Fibroblast of skin of back (primary cell): ENCODE measurements at regions not wholly inside any gene's neighbourhood (a gene's known extent, or its start where the extent isn't known, plus 50 kb on each side); places are given as distances from the start of the nearest gene placed in this dataset.
A peak's percentile ranks its signal among the peaks of the same experiment; 100 is the strongest.
"Not testable (repeated sequence)": the region's sequence is repeated elsewhere in the genome, so short reads cannot be mapped to it uniquely, and the experiment has no call there.

ENCODE experiments used
- DNase-seq: peaks from one replicate; pipeline ENCODE4 v3.0.0-alpha.2; 2013

GRCh38 chrX:114272096-114272686 is 311.7 kb upstream of the HTR2C start:
- DNase-seq = no peak

GRCh38 chrX:114270371-114270770 is 313.5 kb upstream of the HTR2C start:
- not testable (repeated sequence) for DNase-seq

GRCh38 chrX:114268643-114269042 is 315.2 kb upstream of the HTR2C start:
- DNase-seq = no peak

DNA sequence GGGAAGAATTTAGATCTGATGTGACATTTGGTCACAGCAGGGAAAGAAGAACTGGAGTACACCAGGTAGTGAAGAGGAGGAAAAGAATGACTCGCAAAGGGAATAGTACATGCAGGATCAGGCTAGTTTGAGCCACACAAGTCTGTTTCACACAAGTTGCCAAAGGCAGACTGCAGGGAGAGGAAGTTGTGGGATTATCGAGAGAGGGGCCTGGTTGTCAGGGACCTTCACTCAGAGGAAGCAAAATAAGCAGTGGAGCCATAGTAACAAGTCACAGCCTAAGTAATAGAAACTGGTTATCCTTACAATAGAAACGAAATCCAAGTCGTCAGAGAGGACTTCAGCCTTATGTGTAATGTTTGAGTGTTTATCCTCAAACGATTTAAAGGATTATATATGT is 316.7 kb upstream of the HTR2C start:
- DNase-seq = no peak

- DNase-seq = no peak
Measured at GRCh38 chrX:114252186-114252585, 331.7 kb upstream of the HTR2C start.

DNA sequence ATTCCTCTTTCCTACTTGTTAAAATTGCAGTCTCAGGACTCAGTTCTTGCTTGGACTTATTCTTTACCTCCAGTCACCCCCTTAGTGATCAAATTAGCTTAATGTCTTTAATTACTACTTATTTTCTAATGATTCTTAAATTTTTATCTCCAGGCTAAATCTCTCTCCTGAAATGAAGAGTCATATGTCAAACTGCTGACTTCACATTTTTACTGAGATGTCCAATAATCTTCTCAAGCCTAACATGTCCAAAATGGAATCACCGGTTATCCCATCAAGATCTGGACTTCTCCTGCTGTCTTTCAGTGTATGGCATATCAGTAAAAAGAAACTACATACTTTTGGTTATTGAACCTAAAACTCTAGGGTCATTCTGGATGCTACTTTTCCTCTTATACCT is 332.3 kb upstream of the HTR2C start:
- DNase-seq = no peak

DNA sequence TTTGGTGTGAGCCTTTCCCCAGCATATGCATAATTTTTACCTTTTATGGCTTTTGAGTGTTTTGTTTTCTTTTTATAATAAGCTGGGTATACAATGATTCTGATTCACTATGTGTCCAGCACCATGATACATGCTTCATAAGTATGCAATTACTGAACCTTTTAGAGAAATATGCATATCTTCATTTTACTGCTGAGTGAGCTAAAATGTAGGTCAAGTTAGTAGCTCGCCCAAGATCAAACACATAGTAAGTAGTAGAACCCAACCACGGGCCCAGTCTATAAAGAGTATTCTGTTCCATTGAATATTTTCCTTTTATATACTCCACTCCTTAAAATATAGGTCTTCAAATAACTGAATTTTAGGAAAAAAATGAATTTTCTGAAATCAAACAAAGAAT is 362.4 kb upstream of the HTR2C start:
- DNase-seq = no peak

GRCh38 chrX:114210879-114211278 is 373.0 kb upstream of the HTR2C start:
- no peak for DNase-seq

GRCh38 chrX:114201622-114202021 is 382.3 kb upstream of the HTR2C start:
- DNase-seq = no peak

GRCh38 chrX:114181195-114181594 is 402.7 kb upstream of the HTR2C start:
- no peak for DNase-seq

DNA sequence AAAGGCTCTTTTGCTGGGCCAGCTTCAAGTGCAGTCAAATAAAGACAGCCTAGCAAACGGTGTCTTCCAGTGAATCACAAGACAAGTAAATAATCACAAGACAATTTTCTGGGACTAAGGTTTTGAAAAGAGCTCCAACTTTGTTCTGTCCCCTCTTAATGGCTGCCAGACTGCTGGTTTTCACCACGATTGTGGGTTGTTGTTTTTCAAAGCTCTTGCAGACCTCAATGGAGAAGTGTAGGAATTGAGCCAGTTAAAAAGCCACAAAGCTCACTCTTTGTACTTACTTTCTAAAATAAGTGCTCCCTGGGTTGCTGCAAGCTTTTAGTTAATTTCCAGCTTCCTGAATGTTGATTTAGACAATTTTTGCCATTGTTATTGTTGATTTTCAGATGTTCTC is 405.8 kb upstream of the HTR2C start:
- no peak for DNase-seq

DNA sequence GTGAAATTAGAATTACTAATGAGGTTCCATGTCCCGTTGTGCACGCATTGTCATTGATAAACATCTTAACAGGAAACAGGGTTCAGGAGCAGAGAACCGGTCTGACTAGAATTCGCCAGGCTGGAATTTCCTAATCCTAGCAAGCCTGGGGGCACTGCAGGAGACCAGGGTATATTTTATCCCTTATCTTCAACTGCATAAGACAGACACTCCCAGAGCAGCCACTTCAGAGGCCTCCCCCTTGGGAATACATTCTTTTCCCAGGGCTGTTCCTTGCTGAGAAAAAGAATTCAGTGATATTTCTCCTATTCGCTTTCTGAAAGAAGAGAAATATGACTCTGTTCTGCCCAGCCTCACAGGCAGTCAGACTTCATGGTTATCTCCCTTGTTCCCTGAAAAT is 416.6 kb upstream of the HTR2C start:
- not testable (repeated sequence) for DNase-seq

DNA sequence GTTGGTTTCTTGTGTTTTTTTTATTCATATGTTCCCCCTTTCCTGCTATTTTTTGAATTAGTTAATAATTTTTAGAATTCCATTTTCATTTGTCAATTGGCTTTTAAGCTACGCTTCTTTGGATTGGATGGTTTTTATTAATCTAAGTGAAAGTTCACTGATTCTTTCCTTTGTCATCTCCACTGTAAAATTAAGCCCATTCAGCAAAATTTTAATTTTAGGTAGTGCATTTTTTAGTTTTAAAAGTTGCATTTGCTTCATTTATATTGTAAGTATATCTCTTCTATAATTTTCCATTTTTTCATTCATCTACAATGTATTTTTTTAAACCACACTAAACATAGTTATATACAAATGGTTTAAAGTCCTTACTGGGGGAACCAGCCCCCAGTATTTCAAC is 417.3 kb upstream of the HTR2C start:
- DNase-seq = no peak

DNA sequence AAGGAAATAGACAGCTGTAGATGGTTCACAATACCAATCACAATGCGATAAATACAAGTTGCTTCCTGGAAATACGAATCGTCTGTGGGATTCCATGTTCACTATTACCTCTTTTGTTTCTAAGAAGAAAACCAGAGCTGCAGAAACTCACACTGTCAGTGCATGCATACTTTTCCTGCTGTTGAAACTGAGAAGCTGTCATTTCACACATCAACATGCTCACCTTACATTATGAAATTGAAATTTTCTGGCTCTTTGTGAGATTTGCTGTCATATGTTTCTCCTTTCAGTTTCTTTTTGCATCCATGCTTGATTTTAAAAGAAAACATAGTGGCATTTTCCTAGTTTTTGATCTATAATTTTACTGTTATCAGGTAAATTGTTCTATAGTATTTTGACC is 418.3 kb upstream of the HTR2C start:
- DNase-seq = no peak

- DNase-seq = no peak
Measured at GRCh38 chrX:114162068-114162735, 421.7 kb upstream of the HTR2C start.

DNA sequence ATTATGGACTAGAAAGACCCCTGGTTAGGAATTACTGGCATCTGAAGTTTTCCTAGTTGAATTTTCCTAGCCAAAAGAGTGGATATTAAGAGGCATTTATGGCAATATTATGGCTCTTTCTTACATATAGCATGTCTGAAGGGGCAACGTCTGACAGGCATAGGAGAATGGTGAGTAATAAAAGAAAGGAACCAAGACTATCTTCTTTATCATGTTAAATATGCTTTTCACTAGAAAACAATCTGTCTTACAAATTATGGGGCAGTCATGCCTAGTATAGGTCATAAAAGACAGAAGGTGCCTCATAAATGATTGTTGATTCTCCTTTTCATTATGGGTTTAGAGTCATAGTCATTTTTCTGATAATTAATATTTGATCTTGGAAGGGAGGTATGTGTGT is 431.1 kb upstream of the HTR2C start:
- DNase-seq = no peak

DNA sequence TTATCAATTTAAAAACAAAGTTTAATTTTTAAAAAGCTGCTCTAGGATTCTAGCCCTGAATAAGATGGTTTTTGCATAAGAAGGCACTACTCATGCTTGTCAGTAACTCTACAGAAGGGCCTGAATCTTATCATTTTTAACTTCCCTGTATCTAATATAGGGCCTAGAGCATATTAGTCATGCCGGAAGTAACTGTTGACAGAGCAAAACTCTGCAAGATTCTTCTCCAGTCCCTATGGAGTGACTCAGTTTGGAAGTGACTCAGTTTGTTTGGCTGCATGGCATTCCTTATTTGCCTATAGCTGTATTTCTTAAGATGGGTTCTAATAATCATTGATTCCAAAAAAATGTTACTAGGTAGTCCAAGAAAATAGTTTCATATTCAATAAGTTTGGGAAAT is 431.8 kb upstream of the HTR2C start:
- DNase-seq = peak; percentile 75

GRCh38 chrX:114134465-114134864 is 449.4 kb upstream of the HTR2C start:
- no peak for DNase-seq

DNA sequence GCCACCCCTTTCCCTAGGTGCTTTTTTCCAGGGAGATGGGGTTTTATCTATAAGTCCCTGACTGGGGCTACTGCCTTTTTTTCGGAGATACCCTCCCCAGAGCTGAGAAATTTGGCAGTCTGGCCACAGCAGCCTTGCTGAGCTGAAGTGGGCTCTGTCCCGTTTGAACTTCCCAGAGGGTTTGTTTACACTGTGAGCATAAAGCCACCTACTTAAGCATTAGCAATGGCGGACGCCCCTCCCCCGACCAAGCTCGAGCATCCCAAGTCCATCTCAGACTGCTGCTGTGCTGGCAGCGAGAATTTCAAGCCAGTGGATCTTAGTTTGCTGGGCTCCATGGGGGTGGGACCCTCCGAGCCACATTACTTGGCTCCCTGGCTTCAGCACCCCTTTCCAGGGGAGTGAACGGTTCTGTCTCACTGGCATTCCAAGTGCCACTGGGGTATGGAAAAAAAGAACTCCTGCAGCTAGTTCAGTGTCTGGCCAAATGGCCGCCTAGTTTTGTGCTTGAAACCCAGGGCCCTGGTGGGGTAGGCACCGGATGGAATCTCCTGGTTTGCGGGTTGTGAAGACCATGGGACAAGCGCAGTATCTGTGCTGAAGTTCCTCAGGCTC is 456.4 kb upstream of the HTR2C start:
- no peak for DNase-seq

DNA sequence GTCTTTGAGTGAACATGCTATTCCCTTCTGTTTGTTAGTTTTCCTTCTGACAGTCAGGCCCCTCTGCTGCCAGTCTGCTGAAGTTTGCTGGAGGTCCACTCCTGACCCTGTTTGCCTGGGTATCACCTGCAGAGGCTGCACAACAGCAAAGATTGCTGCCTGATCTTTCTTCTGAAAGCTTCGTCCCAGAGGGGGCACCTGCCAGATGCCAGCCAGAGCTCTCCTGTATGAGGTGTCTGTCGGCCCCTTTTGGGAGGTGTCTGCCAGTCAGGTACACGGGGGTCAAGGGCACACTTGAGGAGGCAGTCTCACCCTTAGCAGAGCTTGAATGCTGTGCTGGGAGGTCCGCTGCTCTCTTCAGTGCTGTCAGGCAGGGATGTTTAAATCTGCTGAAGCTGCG is 456.9 kb upstream of the HTR2C start:
- no peak for DNase-seq

DNA sequence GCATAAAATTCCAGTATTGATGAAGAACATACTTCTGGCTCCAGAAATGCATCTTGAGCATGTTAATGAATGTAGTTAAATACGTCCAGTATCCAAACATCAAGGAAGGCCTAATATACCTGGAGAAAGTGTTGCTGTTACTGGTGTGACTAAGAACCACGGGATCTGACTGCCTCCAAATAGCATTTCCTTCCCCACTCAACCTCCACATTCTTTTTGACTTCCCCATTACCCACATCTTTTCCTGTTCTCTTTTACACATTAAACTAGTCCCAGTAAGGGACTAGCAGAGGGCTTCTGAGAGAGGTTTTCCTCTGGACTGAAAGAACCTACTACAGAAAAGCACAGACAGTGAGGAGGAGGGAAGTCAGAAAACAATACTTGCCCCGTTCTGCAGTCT is 482.8 kb upstream of the HTR2C start:
- no peak for DNase-seq

DNA sequence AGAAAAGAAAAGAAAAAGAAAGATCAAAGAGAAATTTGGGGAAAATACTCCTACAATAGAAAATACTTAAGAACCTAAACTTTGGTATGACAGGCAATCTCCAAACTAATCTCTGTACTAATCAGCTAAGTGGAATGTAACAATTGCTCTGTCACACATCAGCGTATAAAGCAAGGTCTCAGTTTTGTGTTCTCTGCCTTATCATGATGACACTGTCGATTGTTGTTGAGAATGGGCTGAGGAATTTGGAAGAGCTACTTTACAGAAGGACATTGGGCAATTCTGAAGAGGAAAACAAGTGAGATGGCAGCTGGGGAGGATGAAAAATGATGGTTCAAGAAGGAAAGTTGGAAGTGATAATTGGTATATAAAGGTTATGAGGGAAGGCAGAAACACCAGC is 486.0 kb upstream of the HTR2C start:
- DNase-seq = no peak

GRCh38 chrX:114097427-114097826 is 486.5 kb upstream of the HTR2C start:
- no peak for DNase-seq

DNA sequence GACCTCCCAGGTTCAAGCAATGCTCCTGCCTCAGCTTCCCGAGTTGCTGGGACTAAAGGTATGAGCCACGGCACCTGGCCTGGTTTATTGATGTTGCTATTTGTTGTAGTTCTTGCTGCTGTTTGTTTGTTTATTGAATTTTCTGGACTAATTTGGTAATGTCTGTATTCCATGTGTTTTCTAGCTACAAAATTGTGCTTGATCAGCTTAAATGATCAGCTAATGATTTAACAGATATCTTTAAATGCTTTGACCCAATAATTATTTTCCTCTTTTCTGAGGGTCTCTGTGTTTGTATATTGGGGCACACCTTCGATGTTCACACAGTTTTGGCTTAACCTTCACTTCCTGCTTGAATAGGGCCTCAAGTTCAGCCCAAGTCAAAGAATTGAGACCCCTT is 488.1 kb upstream of the HTR2C start:
- no peak for DNase-seq

DNA sequence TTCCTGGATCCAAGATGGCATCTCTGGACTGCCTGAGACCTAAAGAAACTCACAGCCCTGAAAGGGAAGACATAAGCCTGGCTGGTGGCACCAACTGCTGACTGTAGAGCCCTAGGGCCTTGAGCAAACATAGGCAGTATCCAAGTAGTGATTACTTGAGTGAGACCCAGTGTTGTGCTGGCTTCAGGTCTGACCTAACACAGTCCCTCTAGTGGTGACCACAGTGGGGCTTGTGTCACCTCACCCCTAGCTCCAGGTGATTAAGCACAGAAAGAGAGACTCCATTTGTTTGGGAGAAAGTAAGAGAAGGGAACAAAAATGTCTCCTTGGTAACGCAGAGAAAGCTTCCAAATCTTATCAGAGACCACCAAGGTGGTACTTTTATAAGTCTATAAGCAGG is 496.3 kb upstream of the HTR2C start:
- no peak for DNase-seq
